IPS-20b (cell line): ENCODE measurements at regions not wholly inside any gene's neighbourhood (a gene's known extent, or its start where the extent isn't known, plus 50 kb on each side); places are given as distances from the start of the nearest gene placed in this dataset.
"Not testable (repeated sequence)": the region's sequence is repeated elsewhere in the genome, so short reads cannot be mapped to it uniquely, and the experiment has no call there.

Experiments
- H3K27ac ChIP-seq: one replicate; pipeline ENCODE4 v1.5.1; 2013; ENCODE audit warnings: low read length
- H3K27me3 ChIP-seq: 2 replicates; pipeline ENCODE4 v1.6.1; 2013; ENCODE audit warnings: mild to moderate bottlenecking, low read length, inconsistent platforms; ENCODE audit not compliant: insufficient read depth
- H3K36me3 ChIP-seq: 2 replicates; pipeline ENCODE4 v1.6.1; 2013; ENCODE audit warnings: low read depth, mild to moderate bottlenecking, inconsistent platforms, low read length, moderate library complexity; ENCODE audit not compliant: insufficient read depth
- H3K4me1 ChIP-seq: 2 replicates; pipeline ENCODE4 v1.6.1; 2013; ENCODE audit warnings: mild to moderate bottlenecking, control low read depth, inconsistent platforms, low read length, moderate library complexity; ENCODE audit not compliant: insufficient read depth
- H3K4me3 ChIP-seq: 2 replicates; pipeline ENCODE4 v1.5.1; 2013; ENCODE audit warnings: mild to moderate bottlenecking, low read length, inconsistent platforms
- H3K9ac ChIP-seq: 2 replicates; pipeline ENCODE4 v1.6.1; 2013; ENCODE audit warnings: low read depth, mild to moderate bottlenecking, inconsistent platforms, low read length, moderate library complexity
- H3K9me3 ChIP-seq: 2 replicates; pipeline ENCODE4 v1.6.1; 2013; ENCODE audit warnings: mild to moderate bottlenecking, low read depth, low read length, inconsistent platforms; ENCODE audit not compliant: insufficient read depth

- H3K9ac ChIP-seq, H3K36me3 ChIP-seq, H3K27me3 ChIP-seq, H3K9me3 ChIP-seq, H3K4me1 ChIP-seq, H3K4me3 ChIP-seq, H3K27ac ChIP-seq: not testable (repeated sequence)
Observed at GRCh38 chrY:11177033-11177432, 1524.0 kb upstream of the USP9Y start.

- H3K27me3 ChIP-seq, H3K4me1 ChIP-seq, H3K4me3 ChIP-seq, H3K36me3 ChIP-seq, H3K9ac ChIP-seq, H3K9me3 ChIP-seq, H3K27ac ChIP-seq: not testable (repeated sequence)
Observed at GRCh38 chrY:11201133-11201532, 1499.9 kb upstream of the USP9Y start.

GRCh38 chrY:11214851-11215250 is 1486.2 kb upstream of the USP9Y start:
- H3K9me3 ChIP-seq, H3K27me3 ChIP-seq, H3K36me3 ChIP-seq, H3K4me1 ChIP-seq, H3K9ac ChIP-seq, H3K4me3 ChIP-seq, H3K27ac ChIP-seq: not testable (repeated sequence)
